ENCODE measurements at regions not wholly inside any gene's neighbourhood (a gene's known extent, or its start where the extent isn't known, plus 50 kb on each side); places are given as distances from the start of the nearest gene placed in this dataset.

GRCh38 chr7:50962962-50963374 is 180.3 kb upstream of the GRB10 start:
- Histone ChIP-seq H3K9ac (ENCODE audit: insufficient read depth, low read length) (no peak overlapping the region), H3K4me3 (replicated peaks in 1 of 4; ENCODE audit: control extremely low read depth in 1 of 4, insufficient read depth in 1 of 4, low read depth in 3 of 4, low read length in 4 of 4) (no peak overlapping the region), H3K9me3 (ENCODE audit: control insufficient read depth, insufficient read depth, low read depth, low read length) (no peaks in the 10 kb centered on the region), H3K4me2 (ENCODE audit: extremely low read depth, insufficient read depth, low read length) (no peak overlapping the region), H3K27me3 (ENCODE audit: control insufficient read depth, insufficient read depth, low read length) (no peaks in the 10 kb centered on the region), H4K20me1 (ENCODE audit: control insufficient read depth, extremely low read depth, insufficient read depth, low read length) (no peaks in the 10 kb centered on the region), H3K4me1 (ENCODE audit: control insufficient read depth, extremely low read depth, insufficient read depth, low read length) (no peaks in the 10 kb centered on the region), H3K27ac (ENCODE audit: insufficient read depth, low read length) (no peak overlapping the region), H3K36me3 (ENCODE audit: control insufficient read depth, insufficient read depth, low read length) (no peaks in the 10 kb centered on the region), H3K79me2 (ENCODE audit: control insufficient read depth, insufficient read depth, low read length) (no peaks in the 10 kb centered on the region), H2AFZ (ENCODE audit: low read length) (no peak overlapping the region)
- TF ChIP-seq CTCF (conservative IDR thresholded peaks at IDR 0.05 in 1 of 2, IDR thresholded peaks at IDR 0.05 in 1 of 2; ENCODE audit: low read depth in 1 of 2, low read length in 2 of 2) (no peak), EZH2 (IDR thresholded peaks at IDR 0.05; ENCODE audit: low read length, missing control alignments) (no peak)
- DNase-seq (ENCODE audit: low read depth in 2 of 2), result peak; percentile 57 to 79

GRCh38 chr7:50962281-50962883 is 179.7 kb upstream of the GRB10 start:
- Histone ChIP-seq H3K27ac (ENCODE audit: insufficient read depth, low read length) (no peak overlapping the region), H3K4me2 (ENCODE audit: extremely low read depth, insufficient read depth, low read length) (no peak overlapping the region), H2AFZ (ENCODE audit: low read length) (no peak overlapping the region)

GRCh38 chr7:50960621-50961310 is 178.1 kb upstream of the GRB10 start:
- no peaks in the 10 kb centered on the region for H3K36me3 ChIP-seq (ENCODE audit: control insufficient read depth, insufficient read depth, low read length)
- no peaks in the 10 kb centered on the region for H3K9me3 ChIP-seq (ENCODE audit: control insufficient read depth, insufficient read depth, low read depth, low read length)
- H2AFZ ChIP-seq (ENCODE audit: low read length), result no peak overlapping the region
- H3K4me3 ChIP-seq (replicated peaks in 1 of 4; ENCODE audit: control extremely low read depth in 1 of 4, insufficient read depth in 1 of 4, low read depth in 3 of 4, low read length in 4 of 4), result no peak overlapping the region
- no peak overlapping the region for H3K4me2 ChIP-seq (ENCODE audit: extremely low read depth, insufficient read depth, low read length)
- H3K27me3 ChIP-seq (ENCODE audit: control insufficient read depth, insufficient read depth, low read length), result no peaks in the 10 kb centered on the region
- no peaks in the 10 kb centered on the region for H3K4me1 ChIP-seq (ENCODE audit: control insufficient read depth, extremely low read depth, insufficient read depth, low read length)
- no peaks in the 10 kb centered on the region for H4K20me1 ChIP-seq (ENCODE audit: control insufficient read depth, extremely low read depth, insufficient read depth, low read length)
- TF ChIP-seq CTCF (conservative IDR thresholded peaks at IDR 0.05 in 1 of 2, IDR thresholded peaks at IDR 0.05 in 1 of 2; ENCODE audit: low read depth in 1 of 2, low read length in 2 of 2) (no peak), EZH2 (IDR thresholded peaks at IDR 0.05; ENCODE audit: low read length, missing control alignments) (no peak)
- no peaks in the 10 kb centered on the region for H3K79me2 ChIP-seq (ENCODE audit: control insufficient read depth, insufficient read depth, low read length)
- H3K27ac ChIP-seq (ENCODE audit: insufficient read depth, low read length), result no peak overlapping the region
- no peak overlapping the region for H3K9ac ChIP-seq (ENCODE audit: insufficient read depth, low read length)
- DNase-seq (ENCODE audit: low read depth in 2 of 2), result no peak

More at GRCh38 chr7:50962281-50962883, 179.7 kb upstream of the GRB10 start:
- no peaks in the 10 kb centered on the region for H3K9me3 ChIP-seq (ENCODE audit: control insufficient read depth, insufficient read depth, low read depth, low read length)
- no peaks in the 10 kb centered on the region for H3K4me1 ChIP-seq (ENCODE audit: control insufficient read depth, extremely low read depth, insufficient read depth, low read length)
- no peaks in the 10 kb centered on the region for H3K27me3 ChIP-seq (ENCODE audit: control insufficient read depth, insufficient read depth, low read length)
- DNase-seq (ENCODE audit: low read depth in 2 of 2), result peak in 1 of 2 donors; percentile 10
- no peak overlapping the region for H3K4me3 ChIP-seq (replicated peaks in 1 of 4; ENCODE audit: control extremely low read depth in 1 of 4, insufficient read depth in 1 of 4, low read depth in 3 of 4, low read length in 4 of 4)
- TF ChIP-seq CTCF (conservative IDR thresholded peaks at IDR 0.05 in 1 of 2, IDR thresholded peaks at IDR 0.05 in 1 of 2; ENCODE audit: low read depth in 1 of 2, low read length in 2 of 2) (no peak), EZH2 (IDR thresholded peaks at IDR 0.05; ENCODE audit: low read length, missing control alignments) (no peak)
- no peaks in the 10 kb centered on the region for H4K20me1 ChIP-seq (ENCODE audit: control insufficient read depth, extremely low read depth, insufficient read depth, low read length)
- no peak overlapping the region for H3K9ac ChIP-seq (ENCODE audit: insufficient read depth, low read length)
- H3K79me2 ChIP-seq (ENCODE audit: control insufficient read depth, insufficient read depth, low read length), result no peaks in the 10 kb centered on the region
- H3K36me3 ChIP-seq (ENCODE audit: control insufficient read depth, insufficient read depth, low read length), result no peaks in the 10 kb centered on the region

Measured in fibroblast of lung (primary cell).